ENCODE measurements at regions not wholly inside any gene's neighbourhood (a gene's known extent, or its start where the extent isn't known, plus 50 kb on each side); places are given as distances from the start of the nearest gene placed in this dataset.
"Not testable (repeated sequence)": the region's sequence is repeated elsewhere in the genome, so short reads cannot be mapped to it uniquely, and the experiment has no call there.

- DNase-seq: no peak
Observed at GRCh38 chr3:106840319-106840718, 536.9 kb upstream of the CCDC54 start.

GRCh38 chr3:106842151-106842550 lies 535.1 kb upstream of the CCDC54 start:
- no peak for DNase-seq

GRCh38 chr3:106844638-106845037 lies 532.6 kb upstream of the CCDC54 start:
- no peak for DNase-seq

- DNase-seq: no peak
Observed at GRCh38 chr3:106848099-106848498, 529.1 kb upstream of the CCDC54 start.

GRCh38 chr3:106850437-106850836 lies 526.8 kb upstream of the CCDC54 start:
- DNase-seq: no peak

- DNase-seq: not testable (repeated sequence)
Observed at GRCh38 chr3:106858321-106858720, 518.9 kb upstream of the CCDC54 start.

GRCh38 chr3:106860182-106860581 lies 517.1 kb upstream of the CCDC54 start:
- no peak for DNase-seq

- no peak for DNase-seq
Observed at GRCh38 chr3:106862067-106862466, 515.2 kb upstream of the CCDC54 start.

- DNase-seq: no peak
Observed at GRCh38 chr3:106877627-106878026, 499.6 kb upstream of the CCDC54 start.

GRCh38 chr3:106880206-106880605 lies 497.0 kb upstream of the CCDC54 start:
- DNase-seq: no peak

GRCh38 chr3:106881186-106881585 lies 496.1 kb upstream of the CCDC54 start:
- no peak for DNase-seq

GRCh38 chr3:106882297-106882696 lies 494.9 kb upstream of the CCDC54 start:
- no peak for DNase-seq

GRCh38 chr3:106906074-106906473 lies 471.2 kb upstream of the CCDC54 start:
- no peak for DNase-seq

- no peak for DNase-seq
Observed at GRCh38 chr3:106908181-106908938, 468.9 kb upstream of the CCDC54 start.

GRCh38 chr3:106913111-106913698 lies 464.0 kb upstream of the CCDC54 start:
- DNase-seq: no peak

GRCh38 chr3:106913966-106914365 lies 463.3 kb upstream of the CCDC54 start:
- DNase-seq: no peak

- DNase-seq: no peak
Observed at GRCh38 chr3:106920609-106921008, 456.6 kb upstream of the CCDC54 start.

GRCh38 chr3:106929081-106929480 lies 448.2 kb upstream of the CCDC54 start:
- DNase-seq: no peak

GRCh38 chr3:106930086-106930485 lies 447.2 kb upstream of the CCDC54 start:
- DNase-seq: no peak

- no peak for DNase-seq
Observed at GRCh38 chr3:106931904-106932303, 445.3 kb upstream of the CCDC54 start.

- no peak for DNase-seq
Observed at GRCh38 chr3:106936337-106936736, 440.9 kb upstream of the CCDC54 start.

- DNase-seq: no peak
Observed at GRCh38 chr3:106942051-106942450, 435.2 kb upstream of the CCDC54 start.

- DNase-seq: no peak
Observed at GRCh38 chr3:106943071-106943470, 434.2 kb upstream of the CCDC54 start.

GRCh38 chr3:106945435-106945834 lies 431.8 kb upstream of the CCDC54 start:
- no peak for DNase-seq

GRCh38 chr3:106946866-106947265 lies 430.4 kb upstream of the CCDC54 start:
- DNase-seq: no peak
